SH-SY5Y (cell line): ENCODE measurements at regions not wholly inside any gene's neighbourhood (a gene's known extent, or its start where the extent isn't known, plus 50 kb on each side); places are given as distances from the start of the nearest gene placed in this dataset.

Source experiments
- GATA2 ChIP-seq: IDR thresholded peaks from 2 replicates; pipeline ENCODE4 v1.6.1; 2011; ENCODE audit warnings: mild to moderate bottlenecking, low read depth, low read length
- GATA3 ChIP-seq: IDR thresholded peaks from 2 replicates; pipeline ENCODE4 v1.6.1; 2011; ENCODE audit warnings: low read depth, mild to moderate bottlenecking, low read length, moderate library complexity

GRCh38 chr13:73189362-73189761, 130.6 kb downstream of the KLF5 start:
- TF ChIP-seq GATA2 (no peak), GATA3 (no peak)
